Suprapubic skin (tissue), 4 donors: ENCODE measurements at regions not wholly inside any gene's neighbourhood (a gene's known extent, or its start where the extent isn't known, plus 50 kb on each side); places are given as distances from the start of the nearest gene placed in this dataset.
A peak's percentile ranks its signal among the peaks of the same experiment; 100 is the strongest.

Source experiments
- DNase-seq, 2 donors: peaks; one replicate each; pipeline ENCODE4 v3.0.0-alpha.2; 2019; ENCODE audit warnings: low spot score in 2 of 2
- H3K27ac ChIP-seq: fragments of 200-600 bp; sonication (generic); one replicate; pipeline ENCODE4 v1.5.1; 2019
- H3K27me3 ChIP-seq: fragments of 200-600 bp; sonication (generic); one replicate; pipeline ENCODE4 v1.5.1; 2019
- H3K36me3 ChIP-seq: fragments of 200-600 bp; sonication (generic); one replicate; pipeline ENCODE4 v1.5.1; 2019
- H3K4me1 ChIP-seq: fragments of 200-600 bp; sonication (generic); one replicate; pipeline ENCODE4 v1.5.1; 2019
- H3K4me3 ChIP-seq: fragments of 200-600 bp; sonication (generic); one replicate; pipeline ENCODE4 v1.5.1; 2019; ENCODE audit warnings: mild to moderate bottlenecking
- H3K9me3 ChIP-seq: fragments of 200-600 bp; sonication (generic); one replicate; pipeline ENCODE4 v1.5.1; 2019
- EP300 ChIP-seq: sonication (generic); formaldehyde crosslinking; IDR thresholded peaks from one replicate; pipeline ENCODE4 v1.6.1; 2017; ENCODE audit warnings: antibody characterized with exemption
- POLR2A ChIP-seq, 2 donors: fragments of 450-650 bp; IDR thresholded peaks; one replicate each; pipeline ENCODE4 v1.6.1; 2017; ENCODE audit warnings: antibody characterized with exemption in 2 of 2, mild to moderate bottlenecking in 2 of 2, moderate library complexity in 2 of 2
- POLR2AphosphoS5 ChIP-seq, 3 donors: sonication (generic); formaldehyde crosslinking; IDR thresholded peaks; one replicate each; pipeline ENCODE4 v1.6.1; 2017; ENCODE audit warnings: antibody characterized with exemption in 3 of 3
- WGBS: methylation state at CpG from one replicate; pipeline ENCODE4 v1.1.5; 2018; 5-methylcytosine and 5-hydroxymethylcytosine counted together
- TF ChIP-seq, protein P1 (sequence below), 2 donors: fragments of 200-600 bp in 1 of 2; fragments of 450-650 bp in 1 of 2; sonication (generic) in 1 of 2; IDR thresholded peaks; one replicate each; pipeline ENCODE4 v1.5.1; 2016 to 2019; ENCODE audit warnings: antibody characterized with exemption in 2 of 2, mild to moderate bottlenecking in 1 of 2, moderate library complexity in 1 of 2

DNA sequence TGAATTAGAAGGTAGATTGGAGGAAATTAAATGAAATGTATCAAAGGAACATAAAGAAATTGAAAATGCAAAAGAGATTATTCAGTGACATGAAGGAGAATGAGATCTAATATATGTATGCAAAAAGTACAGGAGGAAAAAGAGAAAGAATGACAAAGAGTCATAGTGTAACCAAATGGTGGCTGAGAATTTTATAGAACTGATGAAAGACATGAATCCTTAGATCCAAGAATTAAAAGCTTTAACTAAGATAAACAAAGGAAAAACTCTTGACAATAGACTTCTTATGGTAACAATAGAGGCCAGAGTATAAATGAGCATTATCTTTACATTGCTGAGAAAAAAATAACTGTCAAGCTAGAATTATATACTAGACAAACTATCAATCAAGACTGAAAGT is 505.4 kb upstream of the CD180 start:
- TF ChIP-seq, protein P1, sequence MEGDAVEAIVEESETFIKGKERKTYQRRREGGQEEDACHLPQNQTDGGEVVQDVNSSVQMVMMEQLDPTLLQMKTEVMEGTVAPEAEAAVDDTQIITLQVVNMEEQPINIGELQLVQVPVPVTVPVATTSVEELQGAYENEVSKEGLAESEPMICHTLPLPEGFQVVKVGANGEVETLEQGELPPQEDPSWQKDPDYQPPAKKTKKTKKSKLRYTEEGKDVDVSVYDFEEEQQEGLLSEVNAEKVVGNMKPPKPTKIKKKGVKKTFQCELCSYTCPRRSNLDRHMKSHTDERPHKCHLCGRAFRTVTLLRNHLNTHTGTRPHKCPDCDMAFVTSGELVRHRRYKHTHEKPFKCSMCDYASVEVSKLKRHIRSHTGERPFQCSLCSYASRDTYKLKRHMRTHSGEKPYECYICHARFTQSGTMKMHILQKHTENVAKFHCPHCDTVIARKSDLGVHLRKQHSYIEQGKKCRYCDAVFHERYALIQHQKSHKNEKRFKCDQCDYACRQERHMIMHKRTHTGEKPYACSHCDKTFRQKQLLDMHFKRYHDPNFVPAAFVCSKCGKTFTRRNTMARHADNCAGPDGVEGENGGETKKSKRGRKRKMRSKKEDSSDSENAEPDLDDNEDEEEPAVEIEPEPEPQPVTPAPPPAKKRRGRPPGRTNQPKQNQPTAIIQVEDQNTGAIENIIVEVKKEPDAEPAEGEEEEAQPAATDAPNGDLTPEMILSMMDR (IDR thresholded peaks at IDR 0.05): no peak
- TF ChIP-seq POLR2AphosphoS5 (IDR thresholded peaks at IDR 0.05) (no peak), EP300 (no peak), POLR2A (IDR thresholded peaks at IDR 0.05) (no peak)
- peaks cover 3% of the 10 kb centered on the region for H3K9me3 ChIP-seq
- no peaks in the 10 kb centered on the region for H3K36me3 ChIP-seq
- H3K27me3 ChIP-seq: no peaks in the 10 kb centered on the region
- DNase-seq: no peak
- H3K4me1 ChIP-seq: no peaks in the 10 kb centered on the region
- no peak overlapping the region for H3K27ac ChIP-seq
- no peak overlapping the region for H3K4me3 ChIP-seq

- Histone ChIP-seq H3K4me1 (peaks cover 13% of the 10 kb centered on the region), H3K9me3 (peaks cover 3% of the 10 kb centered on the region), H3K27me3 (no peaks in the 10 kb centered on the region), H3K36me3 (no peaks in the 10 kb centered on the region), H3K27ac (no peak overlapping the region), H3K4me3 (no peak overlapping the region)
- no peak for DNase-seq
- TF ChIP-seq POLR2A (IDR thresholded peaks at IDR 0.05): no peak
- TF ChIP-seq EP300: no peak
- TF ChIP-seq POLR2AphosphoS5 (IDR thresholded peaks at IDR 0.05): no peak
- TF ChIP-seq, protein P1 (IDR thresholded peaks at IDR 0.05): no peak
Measured at GRCh38 chr5:67699560-67699959, 503.0 kb upstream of the CD180 start.

DNA sequence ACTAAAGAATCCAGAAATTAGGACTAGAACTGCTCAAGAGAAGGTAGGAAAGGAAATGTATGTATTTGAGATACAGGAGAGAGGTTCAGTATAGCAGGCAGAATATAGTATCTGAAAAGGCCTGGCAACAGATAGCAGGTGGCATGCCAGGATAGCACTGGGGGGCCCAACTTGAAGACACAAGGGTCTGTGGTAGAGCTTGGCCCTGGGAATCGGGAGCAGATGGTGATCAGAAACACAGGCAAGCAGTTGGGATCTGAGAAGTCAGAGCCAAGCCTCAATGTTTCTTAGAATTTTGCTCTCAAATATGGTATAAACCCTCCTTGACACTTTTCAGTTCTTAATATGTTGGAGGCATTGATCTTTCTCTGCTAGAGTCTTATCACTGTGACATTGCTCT is 499.8 kb upstream of the CD180 start:
- TF ChIP-seq POLR2A (IDR thresholded peaks at IDR 0.05) (no peak), POLR2AphosphoS5 (IDR thresholded peaks at IDR 0.05) (no peak), EP300 (no peak)
- TF ChIP-seq, protein P1 (IDR thresholded peaks at IDR 0.05): no peak
- Histone ChIP-seq H3K27me3 (no peaks in the 10 kb centered on the region), H3K27ac (no peak overlapping the region), H3K9me3 (no peaks in the 10 kb centered on the region), H3K4me1 (peaks cover 29% of the 10 kb centered on the region), H3K4me3 (no peak overlapping the region), H3K36me3 (no peaks in the 10 kb centered on the region)
- 90% methylated on average over 1 of the region's 1 CpG for WGBS
- no peak for DNase-seq

- H3K4me1 ChIP-seq: peaks cover 29% of the 10 kb centered on the region
- no peaks in the 10 kb centered on the region for H3K9me3 ChIP-seq
- H3K27me3 ChIP-seq: no peaks in the 10 kb centered on the region
- H3K27ac ChIP-seq: peak overlapping the region; percentile 82
- no peak overlapping the region for H3K4me3 ChIP-seq
- WGBS: 63% methylated on average over 1 of the region's 1 CpG
- H3K36me3 ChIP-seq: no peaks in the 10 kb centered on the region
- TF ChIP-seq, protein P1 (IDR thresholded peaks at IDR 0.05): no peak
- no peak for TF ChIP-seq POLR2AphosphoS5 (IDR thresholded peaks at IDR 0.05)
- no peak for TF ChIP-seq EP300
- no peak for TF ChIP-seq POLR2A (IDR thresholded peaks at IDR 0.05)
- no peak for DNase-seq
Measured at GRCh38 chr5:67695369-67695768, 498.8 kb upstream of the CD180 start.

- TF ChIP-seq EP300 (no peak), POLR2AphosphoS5 (IDR thresholded peaks at IDR 0.05) (peak in 1 of 3 donors; percentile 48)
- Histone ChIP-seq H3K4me3 (no peak overlapping the region), H3K27me3 (no peaks in the 10 kb centered on the region), H3K4me1 (peaks cover 29% of the 10 kb centered on the region), H3K9me3 (no peaks in the 10 kb centered on the region), H3K27ac (peak overlapping the region; percentile 82), H3K36me3 (no peaks in the 10 kb centered on the region)
- no peak for DNase-seq
- 45% methylated on average over 3 of the region's 3 CpGs for WGBS
Measured at GRCh38 chr5:67694810-67695191, 498.2 kb upstream of the CD180 start.
